ENCODE measurements at regions not wholly inside any gene's neighbourhood (a gene's known extent, or its start where the extent isn't known, plus 50 kb on each side); places are given as distances from the start of the nearest gene placed in this dataset.
"Not testable (repeated sequence)": the region's sequence is repeated elsewhere in the genome, so short reads cannot be mapped to it uniquely, and the experiment has no call there.

- DNase-seq (ENCODE audit: low read depth) = peak; percentile 55
These were observed 66.7 kb upstream of the MYO3A start for GRCh38 chr10:25867321-25867720.

GRCh38 chr10:25869067-25869591 lies 64.9 kb upstream of the MYO3A start:
- no peak for DNase-seq (ENCODE audit: low read depth)

GRCh38 chr10:25869609-25870008 lies 64.4 kb upstream of the MYO3A start:
- no peak for DNase-seq (ENCODE audit: low read depth)

GRCh38 chr10:25874402-25874801 lies 59.6 kb upstream of the MYO3A start:
- DNase-seq (ENCODE audit: low read depth) = not testable (repeated sequence)

- peak; percentile 59 for DNase-seq (ENCODE audit: low read depth)
These were observed 58.4 kb upstream of the MYO3A start for GRCh38 chr10:25875556-25876165.

GRCh38 chr10:25877296-25877695 lies 56.7 kb upstream of the MYO3A start:
- DNase-seq (ENCODE audit: low read depth) = no peak
